RWPE1 (cell line): ENCODE measurements at regions not wholly inside any gene's neighbourhood (a gene's known extent, or its start where the extent isn't known, plus 50 kb on each side); places are given as distances from the start of the nearest gene placed in this dataset.

Experiments used
- CTCF ChIA-PET: fragments of 350-600 bp; sonication (Branson Sonifier 250); formaldehyde crosslinking; extraction: SDS; loops from one replicate; lab custom pipeline; 2021; lab: Yijun Ruan, JAX
- POLR2A ChIA-PET: fragments of 400-600 bp; formaldehyde crosslinking; extraction: SDS; loops from one replicate; lab custom pipeline; 2020; ENCODE audit warnings: antibody characterized with exemption; ENCODE audit not compliant: low non-redundant PET; lab: Yijun Ruan, JAX
- DNase-seq: peaks from one replicate; pipeline ENCODE4 v3.0.0; 2012; ENCODE audit warnings: low spot score
- H3K27ac ChIP-seq: fragments of 450-650 bp; 2 replicates; pipeline ENCODE4 v1.5.1; 2017
- CTCF ChIP-seq: fragments of 450-650 bp; conservative IDR thresholded peaks from 2 replicates; pipeline ENCODE4 v1.5.1; 2017; ENCODE audit warnings: low read depth, mild to moderate bottlenecking

DNA sequence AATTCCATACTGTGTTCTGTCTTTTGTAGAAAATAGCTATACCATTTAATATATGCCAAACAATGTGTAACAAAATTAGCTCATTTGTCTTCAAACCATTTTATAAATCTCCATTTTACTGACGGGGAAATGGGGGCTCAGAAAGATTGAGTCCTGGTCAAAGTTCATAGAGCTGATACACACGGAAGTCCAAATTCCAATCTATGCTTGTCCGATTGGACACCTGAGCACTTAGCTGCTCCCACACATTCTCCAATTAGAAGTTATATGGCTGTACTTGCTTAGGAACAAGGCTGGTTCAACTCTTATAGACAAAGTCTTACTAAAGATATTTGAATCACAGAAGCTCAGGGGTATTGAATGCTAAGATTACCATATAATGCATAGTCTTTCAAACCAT, 185.2 kb downstream of the ANKRD50 start:
- CTCF ChIA-PET, result no interaction called here
- no peak for DNase-seq
- TF ChIP-seq CTCF, result no peak
- POLR2A ChIA-PET, result no interaction called here
- no peak overlapping the region for H3K27ac ChIP-seq

- TF ChIP-seq CTCF, result no peak
- CTCF ChIA-PET, result interaction anchor here (0.6 kb wide), 1 partner anchor 689 kb away, joined by 4 read pairs; no protein-coding TSS in a partner anchor
- no peak for DNase-seq
- H3K27ac ChIP-seq, result no peak overlapping the region
- POLR2A ChIA-PET, result no interaction called here
These were observed 183.4 kb downstream of the ANKRD50 start for GRCh38 chr4:124529131-124529530.

DNA sequence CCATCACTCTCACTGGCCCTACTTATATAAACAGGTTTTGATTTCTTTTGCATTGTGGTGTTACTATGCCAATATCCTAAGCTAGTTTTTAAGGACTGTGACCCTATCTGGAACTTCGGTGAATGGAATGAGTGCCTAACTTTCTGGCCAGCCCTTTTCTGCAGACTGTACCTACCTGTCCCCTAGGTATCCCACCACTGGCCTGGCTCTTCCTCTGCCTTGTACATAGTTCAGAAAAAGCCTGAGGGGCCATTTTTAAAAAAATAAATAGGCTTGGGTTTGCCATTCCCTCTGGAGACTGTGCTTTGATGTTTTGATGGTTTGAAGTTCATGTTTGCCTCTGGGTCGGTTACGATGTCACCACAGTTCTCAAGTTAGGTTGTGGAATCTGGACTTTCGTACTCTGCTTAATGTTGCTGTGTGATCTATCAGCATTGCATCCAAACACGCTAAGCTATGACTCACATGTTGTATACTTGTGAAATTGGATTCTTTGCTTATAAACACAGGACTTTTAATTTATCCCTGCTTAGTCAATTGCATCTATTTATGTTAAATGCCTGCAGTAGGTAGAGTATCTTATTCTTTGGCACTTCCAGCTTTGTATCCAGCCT, 182.0 kb downstream of the ANKRD50 start:
- TF ChIP-seq CTCF, result no peak
- no peak overlapping the region for H3K27ac ChIP-seq
- no peak for DNase-seq
- POLR2A ChIA-PET, result no interaction called here
- CTCF ChIA-PET, result interaction anchor here (0.7 kb wide), 1 partner anchor 564 kb away, joined by 3 read pairs; no protein-coding TSS in a partner anchor

DNA sequence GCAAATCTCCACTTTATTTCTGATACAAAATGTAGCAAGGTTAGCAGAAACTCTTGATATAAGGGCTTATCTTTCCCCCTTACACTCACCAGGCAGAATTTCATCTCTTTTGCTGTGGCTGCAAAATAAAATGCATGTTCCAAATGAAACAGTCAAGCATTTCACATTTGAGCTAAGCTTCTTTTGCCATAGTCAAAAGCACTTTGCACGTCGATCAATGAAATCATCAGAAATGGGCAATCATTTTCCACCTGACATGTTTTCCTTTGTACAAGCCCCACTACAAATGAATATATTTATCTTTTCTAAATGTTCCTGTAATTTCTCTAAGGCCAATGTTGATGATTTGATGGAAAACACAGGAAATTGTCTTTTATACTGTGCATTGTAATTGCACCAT, 178.4 kb downstream of the ANKRD50 start:
- ChIA-PET POLR2A (no interaction called here), CTCF (no interaction called here)
- H3K27ac ChIP-seq, result no peak overlapping the region
- no peak for TF ChIP-seq CTCF
- DNase-seq, result no peak

GRCh38 chr4:124535003-124535402, 177.5 kb downstream of the ANKRD50 start:
- POLR2A ChIA-PET, result no interaction called here
- no peak overlapping the region for H3K27ac ChIP-seq
- TF ChIP-seq CTCF, result no peak

GRCh38 chr4:124536946-124537345, 175.6 kb downstream of the ANKRD50 start:
- TF ChIP-seq CTCF, result no peak
- no peak for DNase-seq
- ChIA-PET CTCF (no interaction called here), POLR2A (no interaction called here)
- no peak overlapping the region for H3K27ac ChIP-seq

More at GRCh38 chr4:124535003-124535402, 177.5 kb downstream of the ANKRD50 start:
- no peak for DNase-seq
- CTCF ChIA-PET, result no interaction called here
